ENCODE measurements at regions not wholly inside any gene's neighbourhood (a gene's known extent, or its start where the extent isn't known, plus 50 kb on each side); places are given as distances from the start of the nearest gene placed in this dataset.

GRCh38 chr6:79796197-79796596 is 151.2 kb downstream of the ELOVL4 start:
- Mint-ChIP-seq H3K36me3 (ENCODE audit: low read depth) (no peaks in the 10 kb centered on the region), H3K27ac (no peak overlapping the region), H3K4me1 (no peaks in the 10 kb centered on the region), H3K9me3 (no peaks in the 10 kb centered on the region), H3K4me3 (no peak overlapping the region), H3K27me3 (peaks cover 7% of the 10 kb centered on the region)
- DNase-seq (no peak), ATAC-seq (ENCODE audit: low read depth) (no peak)
- TF ChIP-seq CTCF (IDR thresholded peaks at IDR 0.05), result no peak
- ChIA-PET POLR2A (no interaction called here), CTCF (no interaction called here)
- intact Hi-C loops (cut with micrococcal nuclease), result no loop called here

GRCh38 chr6:79789896-79790295 is 157.5 kb downstream of the ELOVL4 start:
- Mint-ChIP-seq H3K27me3 (peaks cover 10% of the 10 kb centered on the region), H3K4me1 (no peaks in the 10 kb centered on the region), H3K9me3 (no peaks in the 10 kb centered on the region), H3K4me3 (no peak overlapping the region), H3K36me3 (ENCODE audit: low read depth) (no peaks in the 10 kb centered on the region), H3K27ac (no peak overlapping the region)
- no peak for TF ChIP-seq CTCF (IDR thresholded peaks at IDR 0.05)
- no peak for DNase-seq
- ChIA-PET POLR2A (no interaction called here), CTCF (no interaction called here)
- ATAC-seq (ENCODE audit: low read depth), result no peak
- intact Hi-C loops (cut with micrococcal nuclease), result no loop called here

GRCh38 chr6:79788756-79789155 is 157.6 kb downstream of the SH3BGRL2 start:
- Mint-ChIP-seq H3K27ac (no peak overlapping the region), H3K36me3 (ENCODE audit: low read depth) (no peaks in the 10 kb centered on the region), H3K9me3 (no peaks in the 10 kb centered on the region), H3K4me3 (no peak overlapping the region), H3K27me3 (peaks cover 5% of the 10 kb centered on the region), H3K4me1 (no peaks in the 10 kb centered on the region)
- ATAC-seq (ENCODE audit: low read depth), result no peak
- ChIA-PET CTCF (no interaction called here), POLR2A (no interaction called here)
- DNase-seq, result no peak
- no peak for TF ChIP-seq CTCF (IDR thresholded peaks at IDR 0.05)
- intact Hi-C loops (cut with micrococcal nuclease), result no loop called here

GRCh38 chr6:79787626-79788025 is 156.5 kb downstream of the SH3BGRL2 start:
- ChIA-PET CTCF (no interaction called here), POLR2A (no interaction called here)
- ATAC-seq (ENCODE audit: low read depth), result no peak
- TF ChIP-seq CTCF (IDR thresholded peaks at IDR 0.05), result no peak
- no peaks in the 10 kb centered on the region for H3K36me3 Mint-ChIP-seq (ENCODE audit: low read depth)
- H3K27ac Mint-ChIP-seq, result no peak overlapping the region
- DNase-seq, result no peak
- H3K4me3 Mint-ChIP-seq, result no peak overlapping the region
- intact Hi-C loops (cut with micrococcal nuclease), result no loop called here
- no peaks in the 10 kb centered on the region for H3K9me3 Mint-ChIP-seq
- peaks cover 5% of the 10 kb centered on the region for H3K27me3 Mint-ChIP-seq
- no peaks in the 10 kb centered on the region for H3K4me1 Mint-ChIP-seq

GRCh38 chr6:79784395-79784753 is 153.2 kb downstream of the SH3BGRL2 start:
- H3K4me3 Mint-ChIP-seq, result no peak overlapping the region
- intact Hi-C loops (cut with micrococcal nuclease), result no loop called here
- ChIA-PET CTCF (no interaction called here), POLR2A (no interaction called here)
- no peak for ATAC-seq (ENCODE audit: low read depth)
- no peak for TF ChIP-seq CTCF (IDR thresholded peaks at IDR 0.05)
- no peak overlapping the region for H3K27ac Mint-ChIP-seq
- no peaks in the 10 kb centered on the region for H3K9me3 Mint-ChIP-seq
- H3K36me3 Mint-ChIP-seq (ENCODE audit: low read depth), result no peaks in the 10 kb centered on the region
- DNase-seq, result no peak
- H3K27me3 Mint-ChIP-seq, result peaks cover 5% of the 10 kb centered on the region
- H3K4me1 Mint-ChIP-seq, result no peaks in the 10 kb centered on the region
